ENCODE measurements at regions not wholly inside any gene's neighbourhood (a gene's known extent, or its start where the extent isn't known, plus 50 kb on each side); places are given as distances from the start of the nearest gene placed in this dataset.
A peak's percentile ranks its signal among the peaks of the same experiment; 100 is the strongest.

GRCh38 chr5:170159947-170160346 lies 54.2 kb downstream of the FOXI1 start:
- intact Hi-C loops (cut with DNase I), result no loop called here
- ATAC-seq (ENCODE audit: poor library complexity) (no peak), DNase-seq (no peak)

DNA sequence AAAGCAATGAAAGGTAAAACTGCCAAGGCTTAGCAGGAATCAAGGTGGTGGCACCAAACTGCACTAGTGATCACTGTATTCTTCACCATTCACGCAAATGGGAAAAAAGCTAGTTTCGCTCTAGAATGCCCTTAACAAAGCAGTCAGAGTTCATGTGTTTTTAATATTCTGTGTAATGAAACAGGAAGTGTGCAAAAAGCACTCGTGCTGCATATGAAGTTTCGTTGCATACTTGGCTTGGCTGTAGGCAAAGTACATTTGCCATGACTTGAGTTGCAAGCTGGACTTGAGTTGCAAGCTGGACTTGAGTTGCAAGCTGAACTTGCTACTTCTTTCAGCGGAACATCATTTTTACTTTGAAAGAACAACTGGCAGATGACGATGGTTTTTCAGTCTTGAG lies 55.4 kb downstream of the FOXI1 start:
- ATAC-seq (ENCODE audit: poor library complexity) (no peak), DNase-seq (no peak)
- intact Hi-C loops (cut with DNase I), result no loop called here

DNA sequence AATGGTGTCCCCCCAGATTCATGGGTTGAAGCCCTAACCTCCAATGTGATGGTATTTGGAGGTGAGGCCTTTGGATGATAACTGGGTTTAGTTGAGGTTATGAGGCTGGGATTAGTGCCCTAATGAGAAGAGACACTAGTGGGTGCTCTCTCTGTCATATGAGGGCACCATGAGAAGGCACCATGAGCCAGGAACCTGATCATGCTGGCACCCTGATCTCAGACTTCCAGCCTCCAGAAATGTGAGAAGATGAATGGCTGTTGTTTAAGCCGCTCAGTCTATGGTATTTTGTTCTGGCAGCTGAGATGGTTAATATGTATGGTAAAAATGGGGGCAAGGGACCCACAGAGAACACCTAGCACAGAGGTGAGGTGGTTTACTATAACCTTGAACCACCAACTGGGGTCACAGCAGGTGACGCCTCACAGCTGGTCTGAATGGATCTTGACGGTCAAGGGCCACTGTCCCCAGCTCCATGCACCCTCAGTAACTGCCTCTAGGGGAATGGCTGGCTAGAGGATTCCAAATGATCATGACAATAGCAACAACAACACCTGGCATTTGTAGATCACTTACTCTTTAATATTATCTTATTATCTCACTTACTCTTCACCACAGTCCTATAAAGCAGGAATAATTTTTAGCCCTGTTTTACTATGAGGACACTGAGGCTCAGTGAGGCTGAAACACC lies 57.1 kb downstream of the FOXI1 start:
- no peak for DNase-seq

GRCh38 chr5:170164087-170164486 lies 58.4 kb downstream of the FOXI1 start:
- DNase-seq (no peak), ATAC-seq (ENCODE audit: poor library complexity) (no peak)
- intact Hi-C loops (cut with DNase I), result no loop called here

More for the DNA sequence above, 57.1 kb downstream of the FOXI1 start:
- intact Hi-C loops (cut with DNase I), result no loop called here
- no peak for ATAC-seq (ENCODE audit: poor library complexity)

- DNase-seq (no peak), ATAC-seq (ENCODE audit: poor library complexity) (no peak)
- intact Hi-C loops (cut with DNase I), result no loop called here
Measured at GRCh38 chr5:170164921-170165320, 59.2 kb downstream of the FOXI1 start.

- intact Hi-C loops (cut with DNase I), result no loop called here
- ATAC-seq (ENCODE audit: poor library complexity) (peak; percentile 92), DNase-seq (peak; percentile 48)
Measured at GRCh38 chr5:170166101-170166500, 60.4 kb downstream of the FOXI1 start.

GRCh38 chr5:170168002-170168401 lies 62.3 kb downstream of the FOXI1 start:
- intact Hi-C loops (cut with DNase I), result no loop called here

DNA sequence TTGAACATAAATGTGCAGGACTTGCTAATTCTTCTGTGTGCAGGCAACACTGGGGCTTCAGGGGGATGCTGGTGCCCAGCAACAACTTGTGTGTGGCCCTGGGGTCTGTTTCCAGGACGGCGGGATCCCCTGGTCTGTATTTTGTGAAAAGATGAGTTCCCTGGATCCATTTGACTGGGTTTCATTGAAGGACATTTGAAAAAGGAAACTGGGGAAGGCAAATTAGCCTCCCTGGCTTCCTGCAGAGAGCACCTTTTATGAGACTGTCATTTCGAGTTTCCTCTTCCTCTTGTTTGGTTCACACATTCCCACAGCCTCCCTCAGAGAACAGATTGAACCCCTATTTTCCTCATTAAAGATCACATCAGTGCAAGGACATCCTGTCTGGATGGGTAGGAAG lies 63.1 kb downstream of the FOXI1 start:
- intact Hi-C loops (cut with DNase I), result no loop called here
- ATAC-seq (ENCODE audit: poor library complexity) (no peak), DNase-seq (no peak)

More at GRCh38 chr5:170168002-170168401, 62.3 kb downstream of the FOXI1 start:
- DNase-seq, result no peak
- no peak for ATAC-seq (ENCODE audit: poor library complexity)

- ATAC-seq (ENCODE audit: poor library complexity), result no peak
- intact Hi-C loops (cut with DNase I), result no loop called here
- DNase-seq, result no peak
Measured at GRCh38 chr5:170169996-170170395, 62.8 kb upstream of the C5orf58 start.

GRCh38 chr5:170171811-170172210 lies 61.0 kb upstream of the C5orf58 start:
- intact Hi-C loops (cut with DNase I), result no loop called here
- no peak for ATAC-seq (ENCODE audit: poor library complexity)
- DNase-seq, result no peak

DNA sequence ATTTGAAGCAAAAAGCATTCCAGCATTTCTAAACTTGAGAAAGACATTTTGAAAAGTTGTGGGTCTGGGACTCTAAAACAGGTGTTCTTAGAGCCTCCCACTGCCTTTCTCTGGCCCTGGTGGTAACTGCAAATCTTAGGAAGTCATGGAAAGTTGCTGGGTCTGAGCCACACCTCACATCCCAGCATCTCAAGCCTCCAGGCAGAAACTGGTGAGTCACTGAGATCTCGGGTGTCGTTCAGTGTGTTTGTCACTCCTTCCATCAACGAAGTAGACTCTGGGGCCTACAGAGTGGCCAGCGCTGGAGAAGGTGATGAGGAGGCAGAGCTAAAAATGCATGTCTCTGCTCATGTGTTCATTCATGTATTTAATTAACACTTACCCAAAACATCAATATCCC lies 59.6 kb upstream of the C5orf58 start:
- intact Hi-C loops (cut with DNase I), result no loop called here
- DNase-seq, result no peak
- no peak for ATAC-seq (ENCODE audit: poor library complexity)

DNA sequence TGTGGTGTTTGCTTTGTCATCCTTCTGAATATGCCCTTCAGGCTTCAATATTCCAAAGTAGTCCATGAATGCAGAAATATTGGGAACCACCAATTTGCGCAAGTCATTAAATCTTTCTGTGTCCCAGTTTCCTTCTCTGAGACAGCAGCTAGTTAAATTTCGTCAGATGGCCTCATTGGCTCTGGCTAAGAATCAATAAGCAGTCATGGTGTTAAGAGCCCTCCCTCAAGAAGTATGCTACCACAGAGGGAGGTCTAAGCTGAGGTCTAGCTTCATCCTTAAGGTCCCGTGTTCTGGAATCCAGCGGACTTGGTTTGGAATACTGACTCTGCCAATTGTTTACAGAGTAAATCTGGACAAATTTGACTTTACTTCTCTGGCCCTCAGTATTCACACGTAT lies 59.1 kb upstream of the C5orf58 start:
- DNase-seq (no peak), ATAC-seq (ENCODE audit: poor library complexity) (no peak)
- intact Hi-C loops (cut with DNase I), result no loop called here

- DNase-seq, result no peak
- ATAC-seq (ENCODE audit: poor library complexity), result no peak
- intact Hi-C loops (cut with DNase I), result no loop called here
Measured at GRCh38 chr5:170176916-170177315, 55.9 kb upstream of the C5orf58 start.

DNA sequence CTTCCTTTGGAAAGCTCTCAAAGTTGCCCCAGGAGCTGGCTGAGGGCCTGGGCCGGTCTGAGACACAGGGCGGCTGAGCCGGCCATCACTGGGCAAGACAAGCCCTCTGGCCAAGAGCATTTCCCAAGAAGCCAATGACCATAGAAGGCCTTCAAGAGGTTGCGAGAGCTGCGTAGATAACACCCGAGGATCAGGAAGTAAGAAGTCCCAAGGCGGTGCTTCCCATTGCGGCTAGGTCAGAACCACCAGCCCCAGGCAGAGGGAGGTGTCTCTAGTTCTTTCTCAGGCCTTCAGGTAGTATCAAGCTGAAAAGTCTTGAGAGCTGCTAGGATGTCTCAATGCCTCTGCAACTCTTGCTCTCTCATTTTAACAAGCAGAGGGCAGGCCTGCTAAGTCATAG lies 54.0 kb upstream of the C5orf58 start:
- intact Hi-C loops (cut with DNase I), result no loop called here
- no peak for DNase-seq
- ATAC-seq (ENCODE audit: poor library complexity), result no peak

- intact Hi-C loops (cut with DNase I), result no loop called here
- ATAC-seq (ENCODE audit: poor library complexity) (no peak), DNase-seq (no peak)
Measured at GRCh38 chr5:170179626-170180025, 53.2 kb upstream of the C5orf58 start.

DNA sequence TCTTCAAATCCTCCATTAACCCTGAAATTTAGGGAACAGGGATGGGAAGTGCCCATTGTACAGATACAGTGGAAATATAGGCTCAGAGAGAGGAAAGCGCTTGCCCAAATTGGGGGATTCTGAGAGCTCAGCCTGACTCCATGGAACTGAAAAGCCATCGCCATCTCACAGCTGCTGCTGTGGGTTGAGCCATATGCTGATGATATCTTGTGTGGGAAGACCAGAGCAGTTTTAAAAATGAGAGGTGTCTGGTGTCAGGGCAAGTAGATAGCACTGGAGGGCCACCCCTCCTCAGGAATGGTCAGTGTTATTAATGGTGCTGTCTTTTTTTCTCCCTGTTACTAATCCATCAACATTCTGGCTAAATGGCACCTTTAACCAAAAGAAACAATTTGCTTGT lies 50.9 kb upstream of the C5orf58 start:
- ATAC-seq (ENCODE audit: poor library complexity) (no peak), DNase-seq (no peak)
- intact Hi-C loops (cut with DNase I), result no loop called here

GRCh38 chr5:170182491-170182890 lies 50.3 kb upstream of the C5orf58 start:
- intact Hi-C loops (cut with DNase I), result no loop called here
- ATAC-seq (ENCODE audit: poor library complexity) (no peak), DNase-seq (no peak)

All from Right ventricle myocardium superior (tissue), 1 donor.